ENCODE measurements at regions not wholly inside any gene's neighbourhood (a gene's known extent, or its start where the extent isn't known, plus 50 kb on each side); places are given as distances from the start of the nearest gene placed in this dataset.
A peak's percentile ranks its signal among the peaks of the same experiment; 100 is the strongest.

GRCh38 chr6:27837625-27838057 is 74.6 kb downstream of the OR2B2 start:
- Histone ChIP-seq H3K4me1 (peaks cover 23% of the 10 kb centered on the region), H3K4me2 (peak overlapping the region; percentile 72), H3K27ac (peak overlapping the region; percentile 97 to 99), H3K4me3 (peak overlapping the region; percentile 84), H3K9me3 (no peaks in the 10 kb centered on the region)
- FAIRE-seq = no peak
- peak; percentile 26 to 40; a peak in 5 of 6 replicates for ATAC-seq
- 2% methylated on average over 10 of the region's 11 CpGs for WGBS (ENCODE audit: missing lambda C conversion rate)
- no peak for DNase-seq (ENCODE audit: low read depth in 1 of 2, low spot score in 1 of 2)
- CTCF ChIA-PET = interaction anchor here (1.1 to 3.9 kb wide), 4 partner anchors 29 to 58 kb away, joined by 3 to 23 read pairs (median 8); a partner anchor contains a TSS
- TF ChIP-seq NFE2L2 (conservative IDR thresholded peaks at IDR 0.05; ENCODE audit: low read length) (no peak), REST (IDR thresholded peaks at IDR 0.05) (0 out of 2 replicates have a peak, but pooled peaks have one; percentile 20), CTCF (IDR thresholded peaks at IDR 0.05) (no peak), JUN (IDR thresholded peaks at IDR 0.05) (peak in 1 of 2 experiments; percentile 32; a peak in 3 of 5 replicates), PHF8 (IDR thresholded peaks at IDR 0.05; ENCODE audit: borderline replicate concordance, low read depth) (peak; percentile 36; the same call in 1 of the 2 replicates)
- POLR2A ChIA-PET = interaction anchor here (0.6 to 5.7 kb wide), 21 partner anchors 12 to 1816 kb away, joined by 3 to 163 read pairs (median 6); a partner anchor contains a TSS

- FAIRE-seq = no peak
- ChIA-PET CTCF (interaction anchor here (1.6 to 3.9 kb wide), 3 partner anchors 30 to 58 kb away, joined by 4 to 23 read pairs (median 11); a partner anchor contains a TSS), POLR2A (interaction anchor here (0.6 to 5.7 kb wide), 13 partner anchors 13 to 1815 kb away, joined by 3 to 163 read pairs (median 15); a partner anchor contains a TSS)
- peak in 1 of 2 experiments; percentile 81 for DNase-seq (ENCODE audit: low read depth in 1 of 2, low spot score in 1 of 2)
- Histone ChIP-seq H3K27ac (peak overlapping the region; percentile 97 to 99), H3K4me2 (peak overlapping the region; percentile 72), H3K4me1 (peaks cover 23% of the 10 kb centered on the region), H3K9me3 (no peaks in the 10 kb centered on the region), H3K4me3 (peak overlapping the region; percentile 84)
- peak; percentile 45 to 52 for ATAC-seq
- 2% methylated on average over 25 of the region's 25 CpGs for WGBS (ENCODE audit: missing lambda C conversion rate)
- peak; percentile 67; the same call in 1 of the 2 replicates for TF ChIP-seq HMGXB4 (CRISPR knock-in tag; IDR thresholded peaks at IDR 0.05; ENCODE audit: borderline replicate concordance)
- TF ChIP-seq FOSL2 (IDR thresholded peaks at IDR 0.05) = no peak
- 0 out of 2 replicates have a peak, but pooled peaks have one; percentile 30 for TF ChIP-seq FOSL2 (CRISPR knock-in tag; IDR thresholded peaks at IDR 0.05)
- TF ChIP-seq ATOH8 (CRISPR knock-in tag; IDR thresholded peaks at IDR 0.05; ENCODE audit: low read depth) = 0 out of 2 replicates have a peak, but pooled peaks have one; percentile 21
- no peak for TF ChIP-seq EP300 (IDR thresholded peaks at IDR 0.05)
- 0 out of 2 replicates have a peak, but pooled peaks have one; percentile 17 for TF ChIP-seq E2F6 (IDR thresholded peaks at IDR 0.05; ENCODE audit: borderline replicate concordance, low read depth)
- peak in 1 of 2 experiments; percentile 7; a peak in 2 of 5 replicates for TF ChIP-seq JUN (IDR thresholded peaks at IDR 0.05)
- no peak for TF ChIP-seq NFE2L2 (conservative IDR thresholded peaks at IDR 0.05; ENCODE audit: low read length)
- TF ChIP-seq BCL3 (IDR thresholded peaks at IDR 0.05) = no peak
- no peak for TF ChIP-seq ZFP36 (IDR thresholded peaks at IDR 0.05; ENCODE audit: borderline replicate concordance, partially characterized antibody)
- peak; percentile 57; the same call in 1 of the 2 replicates for TF ChIP-seq RARB (CRISPR knock-in tag; IDR thresholded peaks at IDR 0.05)
- TF ChIP-seq CEBPB (IDR thresholded peaks at IDR 0.05) = 0 out of 4 replicates have a peak, but pooled peaks of 1 of the 2 experiments have one; percentile 15
- peak; percentile 69; the same call in 1 of the 2 replicates for TF ChIP-seq MAX (IDR thresholded peaks at IDR 0.05)
- TF ChIP-seq REST (IDR thresholded peaks at IDR 0.05) = peak; percentile 51
These were observed 75.2 kb downstream of the OR2B2 start for GRCh38 chr6:27836783-27837624.
